Caki2 (cell line): ENCODE measurements at regions not wholly inside any gene's neighbourhood (a gene's known extent, or its start where the extent isn't known, plus 50 kb on each side); places are given as distances from the start of the nearest gene placed in this dataset.
A peak's percentile ranks its signal among the peaks of the same experiment; 100 is the strongest.

Experiments used
- DNase-seq: peaks from one replicate; pipeline ENCODE4 v3.0.0-alpha.2; 2015; ENCODE audit warnings: low read depth
- in situ Hi-C: cut with HindIII; loops from 2 replicates; pipeline ENCODE4 v1.10.0; 2016; ENCODE audit warnings: low sequenced_read_pairs, low pct_unique_long_range_greater_than_20kb, mixed read lengths

DNA sequence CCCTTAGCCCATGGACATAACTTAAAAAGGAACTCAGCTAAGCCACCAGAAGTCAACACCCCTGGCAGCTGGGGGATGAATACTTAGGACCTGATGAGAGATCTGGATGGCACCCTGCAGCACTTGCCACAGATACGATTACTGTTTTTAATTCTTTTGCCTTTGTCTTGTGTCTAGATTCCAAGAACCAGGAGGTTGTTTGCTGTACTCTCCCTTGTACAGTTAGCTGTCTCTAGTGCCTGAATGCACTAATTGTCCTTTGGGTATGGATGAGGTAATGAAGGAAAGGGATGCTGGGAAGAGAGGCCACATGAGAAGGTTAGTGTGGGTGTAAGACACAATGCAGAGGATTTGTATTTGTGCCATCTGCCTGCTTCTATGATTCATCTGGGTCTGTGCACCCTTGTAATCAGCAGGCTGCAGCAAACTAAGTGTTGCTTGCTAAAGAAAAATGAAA is 385.8 kb downstream of the KCNRG start:
- no peak for DNase-seq
- in situ Hi-C loops, result no loop called here

GRCh38 chr13:50401721-50402465 is 386.6 kb downstream of the KCNRG start:
- no peak for DNase-seq
- in situ Hi-C loops, result no loop called here

DNA sequence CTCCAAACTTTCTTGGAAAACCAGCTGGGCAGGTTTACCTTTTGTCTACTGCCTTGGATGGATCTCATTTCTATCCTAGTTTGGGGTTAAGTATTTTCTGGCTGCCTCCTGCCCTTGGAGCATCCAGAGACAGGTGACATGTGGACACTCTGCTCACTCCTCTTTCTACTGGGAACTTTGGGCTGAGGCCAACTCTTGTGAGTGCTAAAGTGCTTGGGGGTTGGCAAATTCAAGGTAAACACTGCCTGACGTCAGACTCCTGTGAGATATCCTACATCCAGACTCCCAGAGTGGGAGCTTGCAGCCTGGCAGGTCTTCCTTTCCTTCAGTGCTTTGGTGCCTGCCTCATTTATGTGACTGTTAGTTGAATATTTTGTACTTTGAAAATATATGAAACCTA is 388.1 kb downstream of the KCNRG start:
- in situ Hi-C loops, result no loop called here
- no peak for DNase-seq

GRCh38 chr13:50404116-50404515 is 388.9 kb downstream of the KCNRG start:
- DNase-seq, result no peak
- in situ Hi-C loops, result no loop called here

- no peak for DNase-seq
- in situ Hi-C loops, result no loop called here
Measured at GRCh38 chr13:50404769-50405168, 389.5 kb downstream of the KCNRG start.

GRCh38 chr13:50406831-50407230 is 391.6 kb downstream of the KCNRG start:
- in situ Hi-C loops, result no loop called here
- DNase-seq, result no peak

- DNase-seq, result no peak
- in situ Hi-C loops, result no loop called here
Measured at GRCh38 chr13:50408068-50408467, 392.8 kb downstream of the KCNRG start.

- in situ Hi-C loops, result no loop called here
- DNase-seq, result no peak
Measured at GRCh38 chr13:50409220-50409619, 394.0 kb downstream of the KCNRG start.

- in situ Hi-C loops, result no loop called here
- peak; percentile 75 for DNase-seq
Measured at GRCh38 chr13:50410921-50411746, 395.9 kb downstream of the KCNRG start.

GRCh38 chr13:50412046-50412617 is 396.9 kb downstream of the KCNRG start:
- in situ Hi-C loops, result no loop called here
- no peak for DNase-seq

- in situ Hi-C loops, result no loop called here
- no peak for DNase-seq
Measured at GRCh38 chr13:50414640-50415039, 399.4 kb downstream of the KCNRG start.

DNA sequence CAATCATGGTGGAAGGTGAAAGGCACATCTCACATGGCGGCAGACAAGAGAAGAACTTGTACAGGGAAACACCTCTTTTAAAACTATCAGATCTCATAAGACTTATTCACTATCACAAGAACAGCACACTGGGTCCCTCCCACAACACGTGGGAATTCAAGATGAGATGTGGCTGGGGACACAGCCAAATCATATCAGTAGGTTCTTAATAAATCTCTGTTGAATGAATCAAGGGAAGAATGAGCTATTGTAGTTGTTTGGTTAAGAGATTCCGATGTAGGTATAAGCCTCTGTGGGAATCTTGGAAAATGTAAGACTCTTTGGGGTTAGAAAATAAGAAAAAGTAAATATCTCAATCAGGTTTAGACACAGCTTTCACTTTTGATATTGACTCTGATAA is 400.2 kb downstream of the KCNRG start:
- in situ Hi-C loops, result no loop called here
- no peak for DNase-seq

- no peak for DNase-seq
- in situ Hi-C loops, result no loop called here
Measured at GRCh38 chr13:50417597-50417996, 402.4 kb downstream of the KCNRG start.

DNA sequence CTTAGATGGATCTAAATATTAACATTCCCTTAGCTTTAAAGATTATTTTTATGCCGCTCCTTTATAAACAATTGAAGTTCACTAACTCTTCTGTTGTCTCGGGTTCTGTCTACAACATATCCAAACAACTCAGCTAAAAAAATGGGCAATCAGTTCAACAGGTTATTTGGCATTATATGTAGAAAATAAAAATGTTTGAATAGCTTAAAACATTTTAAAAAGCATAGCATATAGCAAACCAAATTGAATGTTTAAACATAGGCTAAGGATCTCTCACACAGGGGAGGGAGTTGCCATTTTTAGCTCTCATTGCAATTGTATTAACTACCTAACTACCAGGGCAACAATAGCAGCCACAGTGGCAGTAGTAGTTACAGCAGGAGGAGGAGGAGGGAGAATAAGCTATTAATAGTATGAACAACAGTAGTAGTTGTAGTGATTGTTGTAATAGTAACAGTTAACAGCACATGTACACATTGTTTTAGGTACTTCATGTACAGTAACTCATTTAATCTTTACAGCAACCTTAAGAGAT is 404.2 kb downstream of the KCNRG start:
- in situ Hi-C loops, result no loop called here
- DNase-seq, result no peak

GRCh38 chr13:50419896-50420295 is 404.7 kb downstream of the KCNRG start:
- in situ Hi-C loops, result no loop called here
- DNase-seq, result no peak

GRCh38 chr13:50420718-50421472 is 405.7 kb downstream of the KCNRG start:
- in situ Hi-C loops, result no loop called here
- no peak for DNase-seq

GRCh38 chr13:50421473-50422130 is 406.4 kb downstream of the KCNRG start:
- peak; percentile 46 for DNase-seq
- in situ Hi-C loops, result no loop called here
